Naive thymus-derived CD4-positive, alpha-beta T cell (primary cell): ENCODE measurements at regions not wholly inside any gene's neighbourhood (a gene's known extent, or its start where the extent isn't known, plus 50 kb on each side); places are given as distances from the start of the nearest gene placed in this dataset.

Source experiments
- ATAC-seq: fragments of 150-1000 bp; cut with Tn5 transposase; 2 replicates; pipeline ENCODE4 v1.10.0; 2021; ENCODE audit warnings: mild to moderate bottlenecking, moderate library complexity
- CTCF ChIA-PET: fragments of 350-600 bp; sonication (Branson Sonifier 250); formaldehyde crosslinking; loops from one replicate; lab custom pipeline; 2021; ENCODE audit warnings: antibody characterized with exemption; lab: Charles Lee
- POLR2A ChIA-PET: fragments of 350-600 bp; sonication (Branson Sonifier 250); formaldehyde crosslinking; loops from one replicate; lab custom pipeline; 2021; ENCODE audit warnings: antibody characterized with exemption, inconsistent platforms; lab: Charles Lee
- DNase-seq, 9 donors: peaks; one replicate each; pipeline versions ENCODE4 v3.0.0 to v3.0.0-alpha.2; 2020 to 2022; ENCODE audit warnings: mixed read lengths in 1 of 9
- H3K27ac ChIP-seq: one replicate; pipeline ENCODE4 v1.7.0; 2013; ENCODE audit warnings: mild to moderate bottlenecking, low read depth, low read length, moderate library complexity
- H3K27me3 ChIP-seq, 2 donors: one replicate each; pipeline ENCODE4 v1.7.0; 2013; ENCODE audit warnings: low read length in 2 of 2, mild to moderate bottlenecking in 2 of 2, moderate library complexity in 2 of 2; ENCODE audit not compliant: control insufficient read depth in 2 of 2, insufficient read depth in 2 of 2
- H3K36me3 ChIP-seq, 3 experiments: 1 replicate in 2 of 3; 2 replicates in 1 of 3; pipeline ENCODE4 v1.7.0; 2013; ENCODE audit warnings: low read length in 3 of 3, mild to moderate bottlenecking in 3 of 3, moderate library complexity in 1 of 3; ENCODE audit not compliant: insufficient read depth in 3 of 3, control insufficient read depth in 2 of 3
- H3K4me1 ChIP-seq, 2 donors: one replicate each; pipeline ENCODE4 v1.7.0; 2013; ENCODE audit warnings: low read length in 2 of 2, mild to moderate bottlenecking in 2 of 2, moderate library complexity in 1 of 2; ENCODE audit not compliant: control insufficient read depth in 2 of 2, insufficient read depth in 2 of 2
- H3K4me3 ChIP-seq: 2 replicates; pipeline ENCODE4 v1.7.0; 2013; ENCODE audit warnings: mild to moderate bottlenecking, low read length
- H3K9me3 ChIP-seq, 3 experiments: 1 replicate in 2 of 3; 2 replicates in 1 of 3; pipeline ENCODE4 v1.7.0; 2013; ENCODE audit warnings: low read length in 3 of 3; ENCODE audit not compliant: control insufficient read depth in 2 of 3
- H3K27ac Mint-ChIP-seq, 9 donors: one replicate each; pipeline ENCODE4 v1.8.0; 2020 to 2022; ENCODE audit warnings: mixed read lengths in 9 of 9, mild to moderate bottlenecking in 8 of 9, moderate library complexity in 5 of 9, inconsistent platforms in 2 of 9
- H3K27me3 Mint-ChIP-seq, 5 donors: one replicate each; pipeline ENCODE4 v1.8.0; 2021 to 2022; ENCODE audit warnings: mixed read lengths in 5 of 5, mild to moderate bottlenecking in 1 of 5
- H3K36me3 Mint-ChIP-seq, 5 donors: one replicate each; pipeline ENCODE4 v1.8.0; 2020 to 2022; ENCODE audit warnings: mixed read lengths in 5 of 5, mild to moderate bottlenecking in 3 of 5, inconsistent platforms in 1 of 5
- H3K4me1 Mint-ChIP-seq, 7 donors: one replicate each; pipeline ENCODE4 v1.8.0; 2020 to 2022; ENCODE audit warnings: mixed read lengths in 7 of 7, mild to moderate bottlenecking in 3 of 7, inconsistent platforms in 1 of 7
- H3K4me3 Mint-ChIP-seq, 10 donors: one replicate each; pipeline ENCODE4 v1.8.0; 2020 to 2022; ENCODE audit warnings: mild to moderate bottlenecking in 10 of 10, mixed read lengths in 10 of 10, moderate library complexity in 6 of 10, inconsistent platforms in 2 of 10
- H3K9me3 Mint-ChIP-seq, 11 donors: one replicate each; pipeline ENCODE4 v1.8.0; 2020 to 2022; ENCODE audit warnings: mixed read lengths in 11 of 11, mild to moderate bottlenecking in 4 of 11, inconsistent platforms in 1 of 11, moderate library complexity in 1 of 11
- intact Hi-C, 2 donors: fragments of 100-400 bp; cut with micrococcal nuclease; formaldehyde crosslinking; loops; one replicate each; pipeline ENCODE4 v1.15.1; 2023

GRCh38 chr13:92976657-92977056, 249.9 kb upstream of the GPC6 start:
- no peaks in the 10 kb centered on the region for H3K36me3 ChIP-seq
- ATAC-seq (no peak), DNase-seq (no peak)
- Mint-ChIP-seq H3K27ac (no peak overlapping the region), H3K4me3 (no peak overlapping the region), H3K9me3 (peaks cover 0 to 8% (median 1%) of the 10 kb centered on the region in 11 donors), H3K27me3 (peaks cover 0 to 6% (median 0%) of the 10 kb centered on the region in 5 donors), H3K36me3 (no peaks in the 10 kb centered on the region), H3K4me1 (peaks cover 0 to 1% (median 0%) of the 10 kb centered on the region in 7 donors)
- H3K9me3 ChIP-seq: no peaks in the 10 kb centered on the region
- ChIA-PET CTCF (no interaction called here), POLR2A (no interaction called here)
- intact Hi-C loops: no loop called here
- H3K27ac ChIP-seq: no peak overlapping the region
- no peaks in the 10 kb centered on the region for H3K4me1 ChIP-seq
- peaks cover 0 to 3% of the 10 kb centered on the region in 2 donors for H3K27me3 ChIP-seq
- H3K4me3 ChIP-seq: no peak overlapping the region

- Histone ChIP-seq H3K9me3 (no peaks in the 10 kb centered on the region), H3K4me3 (no peak overlapping the region), H3K27me3 (no peaks in the 10 kb centered on the region), H3K4me1 (no peaks in the 10 kb centered on the region), H3K27ac (no peak overlapping the region), H3K36me3 (no peaks in the 10 kb centered on the region)
- Mint-ChIP-seq H3K4me3 (no peak overlapping the region), H3K9me3 (peaks cover 3 to 12% (median 6%) of the 10 kb centered on the region in 11 donors), H3K36me3 (peaks cover 0 to 4% (median 0%) of the 10 kb centered on the region in 5 donors), H3K4me1 (no peaks in the 10 kb centered on the region), H3K27me3 (peaks cover 0 to 2% (median 0%) of the 10 kb centered on the region in 5 donors), H3K27ac (no peak overlapping the region)
- ATAC-seq: no peak
- ChIA-PET POLR2A (no interaction called here), CTCF (no interaction called here)
- intact Hi-C loops: no loop called here
- DNase-seq: no peak
Measured at GRCh38 chr13:92984151-92984550, 242.5 kb upstream of the GPC6 start.

- H3K9me3 Mint-ChIP-seq: peaks cover 3 to 22% (median 12%) of the 10 kb centered on the region in 11 donors
- H3K36me3 Mint-ChIP-seq: peaks cover 0 to 4% (median 0%) of the 10 kb centered on the region in 5 donors
- H3K27me3 ChIP-seq: no peaks in the 10 kb centered on the region
Measured at GRCh38 chr13:92989301-92989700, 237.3 kb upstream of the GPC6 start.

GRCh38 chr13:92991692-92992091, 234.9 kb upstream of the GPC6 start:
- H3K27me3 ChIP-seq: no peaks in the 10 kb centered on the region
- Mint-ChIP-seq H3K4me3 (no peak overlapping the region), H3K4me1 (no peaks in the 10 kb centered on the region), H3K36me3 (peaks cover 0 to 3% (median 0%) of the 10 kb centered on the region in 5 donors), H3K9me3 (peaks cover 0 to 24% (median 12%) of the 10 kb centered on the region in 11 donors), H3K27ac (no peak overlapping the region), H3K27me3 (no peaks in the 10 kb centered on the region)
- ChIA-PET CTCF (no interaction called here), POLR2A (no interaction called here)
- no peaks in the 10 kb centered on the region for H3K4me1 ChIP-seq
- H3K36me3 ChIP-seq: no peaks in the 10 kb centered on the region
- ATAC-seq (no peak), DNase-seq (no peak)
- H3K4me3 ChIP-seq: no peak overlapping the region
- no peak overlapping the region for H3K27ac ChIP-seq
- H3K9me3 ChIP-seq: peaks cover 0 to 3% (median 0%) of the 10 kb centered on the region in 3 experiments
- intact Hi-C loops: no loop called here

More at GRCh38 chr13:92989301-92989700, 237.3 kb upstream of the GPC6 start:
- Histone ChIP-seq H3K4me1 (no peaks in the 10 kb centered on the region), H3K27ac (no peak overlapping the region), H3K36me3 (no peaks in the 10 kb centered on the region), H3K9me3 (no peaks in the 10 kb centered on the region), H3K4me3 (no peak overlapping the region)
- no peaks in the 10 kb centered on the region for H3K4me1 Mint-ChIP-seq
- intact Hi-C loops: no loop called here
- H3K4me3 Mint-ChIP-seq: no peak overlapping the region
- no peaks in the 10 kb centered on the region for H3K27me3 Mint-ChIP-seq
- no peak overlapping the region for H3K27ac Mint-ChIP-seq
- CTCF ChIA-PET: no interaction called here
- POLR2A ChIA-PET: no interaction called here
- ATAC-seq: no peak
- DNase-seq: no peak

GRCh38 chr13:92994056-92994455, 232.6 kb upstream of the GPC6 start:
- ChIA-PET CTCF (no interaction called here), POLR2A (no interaction called here)
- Mint-ChIP-seq H3K4me1 (no peaks in the 10 kb centered on the region), H3K27me3 (no peaks in the 10 kb centered on the region), H3K27ac (no peak overlapping the region), H3K4me3 (no peak overlapping the region), H3K36me3 (peaks cover 0 to 3% (median 0%) of the 10 kb centered on the region in 5 donors), H3K9me3 (peaks cover 0 to 26% (median 12%) of the 10 kb centered on the region in 11 donors)
- H3K4me3 ChIP-seq: no peak overlapping the region
- no peak for ATAC-seq
- H3K27me3 ChIP-seq: no peaks in the 10 kb centered on the region
- peaks cover 0 to 6% (median 0%) of the 10 kb centered on the region in 3 experiments for H3K9me3 ChIP-seq
- no peaks in the 10 kb centered on the region for H3K36me3 ChIP-seq
- H3K27ac ChIP-seq: no peak overlapping the region
- no peak for DNase-seq
- H3K4me1 ChIP-seq: no peaks in the 10 kb centered on the region
- intact Hi-C loops: no loop called here

- Mint-ChIP-seq H3K36me3 (no peaks in the 10 kb centered on the region), H3K27ac (no peak overlapping the region), H3K4me1 (no peaks in the 10 kb centered on the region), H3K9me3 (peaks cover 0 to 26% (median 7%) of the 10 kb centered on the region in 11 donors), H3K4me3 (no peak overlapping the region), H3K27me3 (no peaks in the 10 kb centered on the region)
- peaks cover 0 to 2% (median 0%) of the 10 kb centered on the region in 3 experiments for H3K9me3 ChIP-seq
- H3K27ac ChIP-seq: no peak overlapping the region
- ChIA-PET POLR2A (interaction anchor here (0.6 kb wide), 1 partner anchor 64 kb away, joined by 3 read pairs; no protein-coding TSS in a partner anchor), CTCF (no interaction called here)
- no peaks in the 10 kb centered on the region for H3K36me3 ChIP-seq
- no peaks in the 10 kb centered on the region for H3K4me1 ChIP-seq
- no peaks in the 10 kb centered on the region for H3K27me3 ChIP-seq
- ATAC-seq: no peak
- H3K4me3 ChIP-seq: no peak overlapping the region
- intact Hi-C loops: no loop called here
- DNase-seq: no peak
Measured at GRCh38 chr13:93001866-93002461, 224.6 kb upstream of the GPC6 start.

GRCh38 chr13:93003531-93003930, 223.1 kb upstream of the GPC6 start:
- no peak for DNase-seq

More at GRCh38 chr13:93003531-93003930, 223.1 kb upstream of the GPC6 start:
- POLR2A ChIA-PET: no interaction called here
- Histone ChIP-seq H3K36me3 (no peaks in the 10 kb centered on the region), H3K27me3 (no peaks in the 10 kb centered on the region), H3K4me1 (no peaks in the 10 kb centered on the region), H3K4me3 (no peak overlapping the region), H3K9me3 (peaks cover 0 to 5% (median 0%) of the 10 kb centered on the region in 3 experiments), H3K27ac (no peak overlapping the region)
- no peak for ATAC-seq
- no peaks in the 10 kb centered on the region for H3K4me1 Mint-ChIP-seq
- no peaks in the 10 kb centered on the region for H3K27me3 Mint-ChIP-seq
- no peak overlapping the region for H3K4me3 Mint-ChIP-seq
- peaks cover 1 to 36% (median 13%) of the 10 kb centered on the region in 11 donors for H3K9me3 Mint-ChIP-seq
- H3K27ac Mint-ChIP-seq: no peak overlapping the region
- CTCF ChIA-PET: no interaction called here
- intact Hi-C loops: no loop called here
- H3K36me3 Mint-ChIP-seq: peaks cover 0 to 4% (median 0%) of the 10 kb centered on the region in 5 donors
